GM12864 (cell line): ENCODE measurements at regions not wholly inside any gene's neighbourhood (a gene's known extent, or its start where the extent isn't known, plus 50 kb on each side); places are given as distances from the start of the nearest gene placed in this dataset.

Experiments
- DNase-seq: peaks from one replicate; pipeline ENCODE4 v3.0.0-alpha.2; 2011; ENCODE audit warnings: low read depth
- H3K4me3 ChIP-seq: 2 replicates; pipeline ENCODE4 v1.5.1; 2011; ENCODE audit warnings: mild to moderate bottlenecking, low read depth, low read length, control low read depth
- CTCF ChIP-seq: IDR thresholded peaks from 2 replicates; pipeline ENCODE4 v1.5.1; 2011; ENCODE audit warnings: low read depth, mild to moderate bottlenecking, moderate library complexity, low read length, control low read depth, inconsistent platforms; ENCODE audit errors: missing control alignments

- no peak for TF ChIP-seq CTCF
- DNase-seq, result no peak
- H3K4me3 ChIP-seq, result no peak overlapping the region
Observed at GRCh38 chr6:159349915-159350314, 180.7 kb downstream of the FNDC1 start.

GRCh38 chr6:159343709-159344108, 174.5 kb downstream of the FNDC1 start:
- no peak overlapping the region for H3K4me3 ChIP-seq
- TF ChIP-seq CTCF, result no peak
- no peak for DNase-seq

- TF ChIP-seq CTCF, result no peak
- H3K4me3 ChIP-seq, result no peak overlapping the region
- no peak for DNase-seq
Observed at GRCh38 chr6:159342146-159342545, 172.9 kb downstream of the FNDC1 start.

GRCh38 chr6:159334068-159334467, 164.9 kb downstream of the FNDC1 start:
- DNase-seq, result no peak
- TF ChIP-seq CTCF, result no peak
- no peak overlapping the region for H3K4me3 ChIP-seq

GRCh38 chr6:159331451-159331850, 162.3 kb downstream of the FNDC1 start:
- no peak overlapping the region for H3K4me3 ChIP-seq
- no peak for DNase-seq
- TF ChIP-seq CTCF, result no peak

GRCh38 chr6:159329081-159329480, 159.9 kb downstream of the FNDC1 start:
- DNase-seq, result no peak
- TF ChIP-seq CTCF, result no peak
- H3K4me3 ChIP-seq, result no peak overlapping the region

- DNase-seq, result no peak
- TF ChIP-seq CTCF, result no peak
- H3K4me3 ChIP-seq, result no peak overlapping the region
Observed at GRCh38 chr6:159328052-159328451, 158.9 kb downstream of the FNDC1 start.
